ENCODE measurements at regions not wholly inside any gene's neighbourhood (a gene's known extent, or its start where the extent isn't known, plus 50 kb on each side); places are given as distances from the start of the nearest gene placed in this dataset.
"Not testable (repeated sequence)": the region's sequence is repeated elsewhere in the genome, so short reads cannot be mapped to it uniquely, and the experiment has no call there.

- not testable (repeated sequence) for TF ChIP-seq CTCF (IDR thresholded peaks at IDR 0.05; ENCODE audit: control extremely low read depth in 1 of 3, insufficient read depth in 1 of 3, low read depth in 1 of 3, low read length in 3 of 3); EZH2 (IDR thresholded peaks at IDR 0.05; ENCODE audit: low read depth, low read length, severe bottlenecking); ZNF274 (IDR thresholded peaks at IDR 0.05; ENCODE audit: borderline replicate concordance, extremely low read depth, low read length); USF2 (IDR thresholded peaks at IDR 0.05; ENCODE audit: low read length); CBX5 (IDR thresholded peaks at IDR 0.05; ENCODE audit: low read depth, low read length); CHD2 (IDR thresholded peaks at IDR 0.05; ENCODE audit: low read length); POLR2A (IDR thresholded peaks at IDR 0.05; ENCODE audit: control extremely low read depth in 1 of 2, low read depth in 2 of 2, low read length in 2 of 2); SUZ12 (IDR thresholded peaks at IDR 0.05; ENCODE audit: low read length); FOSL1 (IDR thresholded peaks at IDR 0.05; ENCODE audit: insufficient read depth, low read depth, low read length); CREB1 (IDR thresholded peaks at IDR 0.05)
These were observed 73.9 kb upstream of the LYZL2 start for GRCh38 chr10:30703446-30703845.

Measured in H1 (cell line).